NCI-H226 (cell line): ENCODE measurements at regions not wholly inside any gene's neighbourhood (a gene's known extent, or its start where the extent isn't known, plus 50 kb on each side); places are given as distances from the start of the nearest gene placed in this dataset.
"Not testable (repeated sequence)": the region's sequence is repeated elsewhere in the genome, so short reads cannot be mapped to it uniquely, and the experiment has no call there.

ENCODE experiments used
- DNase-seq: peaks from one replicate; pipeline ENCODE4 v3.0.0-alpha.2; 2015

DNA sequence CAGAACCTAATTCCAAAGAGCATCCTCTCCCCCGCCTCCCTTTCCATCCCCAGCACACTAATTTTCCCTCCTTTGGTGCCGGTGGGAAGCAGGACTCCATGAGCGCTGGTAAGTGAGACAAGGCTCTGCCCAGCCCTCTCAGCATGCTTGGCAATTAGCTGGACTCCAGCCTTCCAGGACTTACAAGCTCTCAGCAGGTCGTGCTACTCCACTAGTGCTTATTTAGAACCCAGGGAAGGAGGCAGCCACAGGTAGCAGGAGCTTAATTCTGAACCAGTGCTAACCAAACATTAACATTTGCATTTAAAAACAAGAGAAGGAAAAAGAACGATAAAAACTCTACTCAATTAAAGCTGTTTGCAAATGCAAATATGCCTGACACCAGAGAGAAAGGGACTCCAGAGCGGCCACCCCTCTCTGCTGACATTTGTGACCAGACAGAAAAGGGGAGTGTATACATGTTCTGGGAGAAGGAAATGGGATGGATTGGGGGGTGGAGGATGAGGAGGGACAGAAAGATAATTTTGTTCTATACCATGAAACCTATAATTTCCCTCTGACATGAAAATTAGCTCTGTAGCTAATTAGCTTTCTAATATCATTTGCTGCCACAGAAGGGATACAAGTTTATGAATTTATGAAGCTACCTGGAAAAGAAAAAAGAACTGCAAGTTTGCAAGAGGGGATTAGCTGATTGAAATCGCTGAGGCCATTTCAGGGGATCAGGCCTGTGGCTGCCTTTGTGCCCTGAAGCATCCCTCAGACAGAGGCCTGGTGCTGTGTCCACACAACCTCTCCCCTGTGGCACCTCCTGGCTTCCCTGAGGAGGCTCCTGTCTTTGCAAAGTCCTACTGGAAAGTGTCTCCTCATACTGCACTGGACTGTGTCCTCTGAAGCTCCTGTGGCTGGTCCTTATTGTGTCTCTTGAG lies 266.3 kb downstream of the SEC61B start:
- no peak for DNase-seq

DNA sequence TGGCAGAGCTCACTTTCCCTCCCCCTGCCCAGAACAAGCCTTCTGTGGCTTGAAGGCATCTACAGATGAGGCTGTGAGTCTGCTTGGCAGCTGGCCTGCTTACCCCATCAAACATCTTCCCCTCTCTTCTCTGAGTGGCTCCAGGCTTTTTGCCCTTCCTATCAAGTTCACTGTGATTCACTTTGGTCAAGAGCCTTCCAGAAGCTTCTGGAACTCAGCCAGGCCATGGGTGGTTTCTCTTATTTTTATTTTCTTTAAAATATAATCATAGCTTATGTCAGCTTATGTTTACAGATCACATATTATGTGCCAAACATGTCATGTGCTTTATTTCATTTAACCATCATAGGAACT lies 267.0 kb downstream of the SEC61B start:
- peak; percentile 42 for DNase-seq

- no peak for DNase-seq
Measured at GRCh38 chr9:99490729-99491128, 268.6 kb downstream of the SEC61B start.

- no peak for DNase-seq
Measured at GRCh38 chr9:99491408-99492158, 269.5 kb downstream of the SEC61B start.

- no peak for DNase-seq
Measured at GRCh38 chr9:99497641-99498040, 275.6 kb downstream of the SEC61B start.

DNA sequence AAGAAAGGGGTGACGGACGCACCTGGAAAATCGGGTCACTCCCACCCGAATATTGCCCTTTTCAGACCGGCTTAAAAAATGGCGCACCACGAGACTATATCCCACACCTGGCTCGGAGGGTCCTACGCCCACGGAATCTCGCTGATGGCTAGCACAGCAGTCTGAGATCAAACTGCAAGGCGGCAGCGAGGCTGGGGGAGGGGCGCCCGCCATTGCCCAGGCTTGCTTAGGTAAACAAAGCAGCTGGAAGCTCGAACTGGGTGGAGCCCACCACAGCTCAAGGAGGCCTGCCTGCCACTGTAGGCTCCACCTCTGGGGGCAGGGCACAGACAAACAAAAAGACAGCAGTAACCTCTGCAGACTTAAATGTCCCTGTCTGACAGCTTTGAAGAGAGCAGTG lies 276.9 kb downstream of the SEC61B start:
- not testable (repeated sequence) for DNase-seq

- peak; percentile 39 for DNase-seq
Measured at GRCh38 chr9:99505936-99506335, 283.9 kb downstream of the SEC61B start.

GRCh38 chr9:99506747-99507348 lies 284.8 kb downstream of the SEC61B start:
- no peak for DNase-seq

GRCh38 chr9:99509065-99509745 lies 287.1 kb downstream of the SEC61B start:
- DNase-seq = no peak

GRCh38 chr9:99509900-99510535 lies 287.9 kb downstream of the SEC61B start:
- DNase-seq = no peak

DNA sequence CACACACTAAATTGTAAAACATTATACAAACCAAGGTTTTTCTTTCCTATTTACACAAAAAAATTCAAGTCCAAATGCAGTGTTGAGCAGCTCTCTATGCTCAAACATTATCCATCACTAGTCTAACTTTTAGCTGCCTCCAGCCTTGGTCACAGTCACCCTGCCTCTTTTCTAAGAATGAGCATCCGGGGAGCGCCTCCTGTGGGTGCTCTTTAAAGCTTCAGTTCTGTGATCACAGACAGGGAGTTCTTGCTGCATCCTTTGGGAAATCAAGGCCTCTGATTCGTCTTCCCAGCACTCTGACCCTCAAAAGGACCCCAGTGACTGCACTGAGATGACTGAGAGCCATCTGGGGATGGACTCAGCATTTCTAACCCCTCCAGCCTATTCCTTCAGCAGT lies 289.6 kb downstream of the SEC61B start:
- DNase-seq = no peak

DNA sequence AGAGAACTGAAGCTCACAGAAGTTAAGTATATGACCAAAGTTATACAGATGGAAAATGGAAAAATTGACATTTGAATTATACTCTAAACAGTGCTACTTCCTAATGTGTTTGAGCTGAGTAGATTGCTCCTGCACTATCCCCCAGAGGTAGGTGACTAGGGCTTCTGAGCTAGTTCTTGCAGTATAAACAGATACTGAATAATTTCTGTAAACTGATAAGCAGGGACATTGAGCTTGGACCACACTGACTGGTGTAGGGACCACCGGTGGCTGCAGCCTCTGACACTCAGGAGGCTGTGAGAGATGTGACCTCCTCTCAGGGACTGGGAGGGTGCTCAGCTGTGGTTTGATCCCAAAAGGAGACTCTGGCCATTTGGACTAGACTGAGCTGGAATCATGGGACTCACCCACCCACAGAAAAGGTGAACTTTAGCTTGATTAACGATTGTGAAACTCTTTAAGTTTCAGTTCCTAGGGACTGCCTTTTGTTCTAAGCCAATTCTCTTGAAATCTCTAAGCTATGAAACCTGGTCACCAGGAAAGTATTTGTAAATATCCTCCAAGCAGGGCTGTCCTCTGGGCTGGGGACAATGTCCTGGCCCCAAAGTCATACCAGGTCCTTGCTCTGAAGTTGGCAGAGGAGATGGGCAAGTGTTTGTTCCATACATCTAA lies 291.5 kb downstream of the SEC61B start:
- DNase-seq = no peak

DNA sequence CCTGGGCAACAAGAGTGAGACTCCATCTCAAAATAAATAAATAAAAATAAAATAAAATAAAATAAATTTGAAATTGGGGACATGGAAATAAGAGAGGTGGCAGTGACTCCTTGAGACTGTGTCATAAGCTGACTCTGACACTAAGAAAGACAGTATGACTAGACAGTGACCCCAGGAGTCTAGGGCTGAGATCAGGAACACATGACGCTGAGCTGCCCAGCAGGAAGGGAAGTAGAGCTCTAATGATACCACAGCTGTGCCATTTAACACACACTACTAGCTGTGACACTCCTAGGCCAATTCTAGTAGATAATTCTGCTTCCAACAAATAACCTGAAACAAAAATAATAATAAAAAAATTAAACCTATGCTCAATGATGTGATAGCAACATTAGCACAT lies 293.0 kb downstream of the SEC61B start:
- no peak for DNase-seq

GRCh38 chr9:99515895-99516656 lies 294.0 kb downstream of the SEC61B start:
- DNase-seq = no peak

- DNase-seq = no peak
Measured at GRCh38 chr9:99516657-99517049, 294.6 kb downstream of the SEC61B start.

- DNase-seq = no peak
Measured at GRCh38 chr9:99523838-99524237, 297.8 kb upstream of the NR4A3 start.

- DNase-seq = no peak
Measured at GRCh38 chr9:99531313-99531712, 290.4 kb upstream of the NR4A3 start.

GRCh38 chr9:99533421-99533820 lies 288.3 kb upstream of the NR4A3 start:
- no peak for DNase-seq

DNA sequence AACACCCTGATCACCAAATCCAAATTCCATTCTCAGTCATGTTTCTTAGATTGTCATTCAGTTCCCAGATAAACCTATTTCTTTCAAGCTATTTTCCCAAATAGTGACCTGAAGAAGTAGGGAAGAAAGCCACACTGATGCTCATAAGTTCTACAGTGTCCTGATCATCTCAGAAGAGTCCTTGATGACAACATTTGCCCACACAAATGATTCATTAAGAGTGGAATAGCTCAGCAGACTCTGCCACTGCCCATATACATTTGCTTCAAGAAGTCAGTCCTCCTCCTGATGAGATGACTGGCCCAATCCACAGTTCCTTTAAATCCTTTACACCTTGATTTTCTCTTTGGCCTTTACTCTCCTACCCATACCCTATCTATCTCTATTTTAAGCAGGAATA lies 283.7 kb upstream of the NR4A3 start:
- no peak for DNase-seq

DNA sequence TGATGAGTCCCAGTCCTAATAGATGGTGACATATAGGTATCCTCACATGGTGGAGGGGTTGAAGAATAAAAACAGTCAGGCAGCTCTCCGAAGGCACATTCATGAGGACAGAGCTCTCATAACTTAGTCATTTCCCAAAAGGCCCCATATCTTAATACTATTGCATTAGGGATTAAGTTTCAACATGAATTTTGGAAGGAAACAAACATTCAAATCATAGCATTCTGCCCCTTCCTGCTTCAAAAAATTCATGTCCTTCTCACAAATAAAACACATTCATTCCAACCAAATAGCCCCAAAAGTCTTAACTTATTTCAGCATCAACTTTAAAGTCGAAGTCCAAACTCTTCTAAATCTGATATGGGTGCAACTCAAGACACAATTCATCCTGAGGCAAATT lies 277.2 kb upstream of the NR4A3 start:
- DNase-seq = no peak

DNA sequence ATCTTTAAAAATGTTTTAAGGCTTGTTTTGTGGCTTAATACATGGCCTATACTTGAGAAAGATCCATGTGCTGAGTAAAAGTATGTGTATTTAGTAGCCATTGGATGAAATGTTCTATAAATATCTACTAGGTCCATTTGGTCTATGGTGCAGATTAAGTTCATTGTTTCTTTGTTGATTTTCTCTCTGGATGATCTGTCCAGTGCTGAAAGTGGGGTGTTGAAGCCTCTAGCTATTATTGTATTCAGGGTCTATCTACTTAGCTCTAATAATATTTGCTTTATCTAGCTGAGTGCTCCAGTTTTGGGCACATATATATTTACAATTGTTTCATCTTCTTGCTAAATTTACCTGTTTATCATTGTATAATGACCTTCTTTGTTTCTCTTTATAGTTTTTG lies 272.2 kb upstream of the NR4A3 start:
- DNase-seq = no peak
